ENCODE measurements at regions not wholly inside any gene's neighbourhood (a gene's known extent, or its start where the extent isn't known, plus 50 kb on each side); places are given as distances from the start of the nearest gene placed in this dataset.

GRCh38 chr4:131644619-131645018, 1504.5 kb upstream of the PCDH10 start:
- TF ChIP-seq EZH2 (IDR thresholded peaks at IDR 0.05; ENCODE audit: insufficient read depth, poor library complexity, severe bottlenecking) (no peak), EZH2phosphoT487 (IDR thresholded peaks at IDR 0.05; ENCODE audit: insufficient read depth, low read depth) (no peak)

Measured in GM23248 (cell line).